ENCODE measurements at regions not wholly inside any gene's neighbourhood (a gene's known extent, or its start where the extent isn't known, plus 50 kb on each side); places are given as distances from the start of the nearest gene placed in this dataset.

- TF ChIP-seq TSHZ2 (CRISPR knock-in tag; IDR thresholded peaks at IDR 0.05) (no peak), PATZ1 (CRISPR knock-in tag; IDR thresholded peaks at IDR 0.05; ENCODE audit: borderline replicate concordance) (no peak)
These were observed 58.8 kb upstream of the ADCY1 start for GRCh38 chr7:45515346-45515745.

Data from SK-N-SH treated with all-trans-retinoic acid at 6 μM for 48 hours (cell line).